Activated naive CD4-positive, alpha-beta T cell treated with anti-CD3 and anti-CD28 coated beads, Interleukin-2, amount 50 U/mL, for 72 hours (primary cell): ENCODE measurements at regions not wholly inside any gene's neighbourhood (a gene's known extent, or its start where the extent isn't known, plus 50 kb on each side); places are given as distances from the start of the nearest gene placed in this dataset.
"Not testable (repeated sequence)": the region's sequence is repeated elsewhere in the genome, so short reads cannot be mapped to it uniquely, and the experiment has no call there.

ENCODE experiments used
- ATAC-seq, 2 donors: fragments of 150-1000 bp; cut with Tn5 transposase; 2 replicates each; pipeline ENCODE4 v1.10.0; 2021; ENCODE audit warnings: mild to moderate bottlenecking in 2 of 2, moderate library complexity in 2 of 2
- DNase-seq, 2 donors: peaks; one replicate each; pipeline ENCODE4 v3.0.0; 2021 to 2022; ENCODE audit warnings: low spot score in 2 of 2
- H3K27ac Mint-ChIP-seq, 2 donors: one replicate each; pipeline ENCODE4 v1.8.0; 2022; ENCODE audit warnings: mild to moderate bottlenecking in 2 of 2, mixed read lengths in 2 of 2
- H3K36me3 Mint-ChIP-seq, 2 donors: one replicate each; pipeline ENCODE4 v1.8.0; 2022; ENCODE audit warnings: mixed read lengths in 2 of 2
- H3K9me3 Mint-ChIP-seq, 2 donors: one replicate each; pipeline ENCODE4 v1.8.0; 2022; ENCODE audit warnings: mixed read lengths in 2 of 2

DNA sequence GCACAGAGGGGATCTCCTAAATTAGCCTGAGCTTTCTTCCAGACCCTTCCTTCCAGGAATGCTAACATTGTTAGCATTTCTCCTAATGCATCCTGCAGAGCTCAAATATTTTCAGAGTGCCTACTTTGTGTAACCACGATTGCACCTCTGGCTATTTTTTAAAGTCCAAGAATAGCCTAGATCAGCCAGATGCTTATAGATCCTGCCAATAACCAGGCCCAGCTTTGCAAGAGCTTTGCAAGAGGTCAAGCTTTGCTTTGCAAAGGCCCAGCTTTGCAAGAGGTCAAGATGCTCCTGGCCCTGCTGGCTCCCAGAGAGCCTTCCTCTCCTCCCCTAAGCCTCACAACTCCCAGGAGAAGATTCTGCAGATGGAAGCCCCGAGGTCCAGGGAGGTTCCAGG is 491.9 kb downstream of the MN1 start:
- no peak for DNase-seq
- Mint-ChIP-seq H3K27ac (no peak overlapping the region), H3K9me3 (peaks cover 7 to 13% of the 10 kb centered on the region in 2 donors), H3K36me3 (peaks cover 4 to 8% of the 10 kb centered on the region in 2 donors)
- no peak for ATAC-seq

DNA sequence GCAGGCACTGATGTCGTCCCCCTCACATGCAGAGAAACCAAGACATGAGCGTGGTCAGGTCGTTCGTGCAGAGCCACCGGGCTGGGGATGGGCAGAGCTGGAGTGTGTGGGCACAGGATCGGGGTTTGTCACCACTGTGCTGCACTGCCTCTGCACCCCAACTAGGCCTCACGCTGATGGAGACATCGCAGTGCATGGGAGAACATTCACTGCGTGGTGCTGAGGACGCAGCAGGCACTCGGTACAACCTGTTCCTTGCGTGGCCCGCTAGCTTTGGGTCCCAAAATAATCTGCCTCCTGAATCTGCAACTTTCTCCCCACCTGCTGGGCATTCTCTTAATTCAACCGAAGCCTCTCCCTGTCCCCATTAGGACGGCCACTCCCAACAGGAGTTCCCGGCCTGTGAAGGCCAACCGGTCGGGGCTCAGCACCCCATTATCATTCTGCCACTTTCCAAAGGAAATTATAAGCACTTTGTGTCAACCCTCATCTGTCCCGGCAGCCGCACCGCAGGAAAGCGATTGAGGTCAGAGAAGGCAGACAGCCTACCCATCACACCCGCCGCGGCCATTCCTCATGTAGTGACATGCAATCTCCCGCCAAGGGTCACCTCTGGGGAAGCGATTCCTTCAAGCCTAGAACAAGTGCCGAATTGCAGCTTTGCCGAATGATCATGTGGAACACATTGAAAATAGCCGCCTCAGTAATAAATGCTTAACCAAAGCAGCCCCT is 490.4 kb downstream of the MN1 start:
- ATAC-seq (no peak), DNase-seq (no peak)
- H3K9me3 Mint-ChIP-seq = peaks cover 7 to 13% of the 10 kb centered on the region in 2 donors
- peaks cover 4 to 8% of the 10 kb centered on the region in 2 donors for H3K36me3 Mint-ChIP-seq
- no peak overlapping the region for H3K27ac Mint-ChIP-seq

DNA sequence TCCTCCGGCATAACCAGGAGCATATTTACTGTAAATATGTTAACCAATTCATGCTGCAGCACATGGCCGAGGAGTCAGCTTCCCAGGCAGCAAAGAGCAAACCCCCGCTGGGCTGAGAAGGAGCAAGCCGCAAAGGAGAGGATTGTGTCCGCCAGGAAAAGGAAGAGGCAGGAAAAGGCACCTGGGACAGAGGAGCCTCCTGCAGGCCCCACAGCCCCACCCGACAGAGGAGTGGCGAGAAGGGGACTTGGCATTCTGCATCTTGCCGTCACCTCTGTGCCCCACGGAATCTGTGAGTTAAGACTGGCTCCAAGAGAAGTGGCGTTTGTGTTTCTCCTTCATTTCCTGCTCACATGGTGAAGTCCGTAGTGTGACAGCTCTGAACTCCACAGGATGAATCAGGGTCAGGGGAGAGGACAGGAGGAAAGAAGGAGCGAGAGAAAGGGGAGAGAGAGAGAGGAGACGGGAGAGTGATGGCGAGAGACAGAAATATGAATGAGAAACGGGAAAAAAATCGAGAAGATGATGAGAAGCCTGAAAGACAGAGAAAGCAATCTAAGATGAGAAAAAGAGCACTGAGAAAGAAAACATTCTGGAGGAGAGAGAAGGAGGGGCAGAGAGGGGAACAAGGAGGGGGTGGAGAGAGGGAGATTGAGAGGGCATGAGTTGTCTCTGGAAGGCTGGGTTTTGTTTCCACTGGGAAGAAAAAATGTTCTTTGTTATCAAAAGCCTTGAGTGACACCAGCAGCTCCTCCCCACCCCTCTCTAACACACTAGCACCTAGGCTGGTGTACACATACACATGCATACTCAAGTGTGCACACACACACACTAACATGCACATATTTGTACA is 489.6 kb downstream of the MN1 start:
- DNase-seq (no peak), ATAC-seq (no peak)
- no peak overlapping the region for H3K27ac Mint-ChIP-seq
- peaks cover 4 to 8% of the 10 kb centered on the region in 2 donors for H3K36me3 Mint-ChIP-seq
- H3K9me3 Mint-ChIP-seq = peaks cover 7 to 13% of the 10 kb centered on the region in 2 donors

DNA sequence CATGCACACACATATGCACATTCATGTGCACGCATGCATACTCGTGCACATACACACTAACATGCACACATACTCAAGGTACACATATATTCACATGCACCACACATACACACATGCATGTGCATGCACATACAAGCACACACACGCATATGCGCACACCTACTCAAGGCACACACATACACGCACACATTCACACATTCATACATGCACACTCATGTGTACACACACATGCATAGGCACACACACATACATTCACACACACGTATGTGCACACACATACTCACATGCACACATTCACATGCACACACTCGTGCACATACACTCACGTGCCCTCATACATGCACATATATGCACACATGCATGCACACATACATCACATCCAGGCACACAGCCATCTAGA is 489.0 kb downstream of the MN1 start:
- Mint-ChIP-seq H3K36me3 (peaks cover 4 to 7% of the 10 kb centered on the region in 2 donors), H3K9me3 (peaks cover 7 to 13% of the 10 kb centered on the region in 2 donors), H3K27ac (no peak overlapping the region)
- DNase-seq = no peak
- ATAC-seq = no peak

DNA sequence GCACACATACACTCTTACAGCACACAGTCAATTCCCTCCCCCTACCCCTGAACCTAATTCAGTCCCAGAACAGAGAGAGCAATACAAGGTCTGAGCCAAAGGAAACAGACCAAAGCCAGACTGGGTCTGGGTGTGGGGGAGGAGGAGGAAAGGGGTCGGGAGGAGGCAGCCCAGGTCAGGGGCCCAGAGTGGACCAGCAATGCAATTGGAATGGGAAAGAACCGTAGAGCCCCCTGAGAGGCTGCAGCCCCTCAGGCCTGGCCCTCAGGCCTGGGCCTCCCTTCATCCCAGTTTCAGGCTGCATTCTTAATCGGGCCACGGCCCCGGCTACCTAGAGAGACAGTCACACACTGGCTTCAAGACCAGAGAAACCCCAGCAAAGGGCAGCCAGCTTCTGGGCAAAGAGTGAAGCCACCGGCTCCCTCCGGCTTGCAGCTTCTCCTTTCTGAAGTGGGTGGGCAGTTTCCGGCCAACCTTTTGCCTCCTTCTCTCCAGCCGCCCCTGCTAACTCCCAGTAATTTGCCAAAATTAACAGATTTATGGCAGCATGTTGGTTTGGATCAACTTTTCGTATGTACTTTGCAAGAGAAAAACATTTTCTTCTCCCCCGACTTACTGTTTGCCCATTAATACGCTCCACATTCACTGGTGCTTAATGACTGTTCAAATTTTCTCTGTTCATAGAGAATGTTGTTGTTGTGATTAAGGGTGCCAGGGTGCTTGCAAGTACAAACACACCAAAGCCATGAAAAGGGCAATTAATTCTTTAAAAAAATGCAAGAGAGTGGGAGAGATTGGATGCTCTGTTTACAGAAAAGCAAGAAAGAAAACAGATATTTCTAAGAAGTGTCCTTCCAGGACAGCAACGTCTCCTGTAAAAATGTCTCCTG is 488.3 kb downstream of the MN1 start:
- no peak for ATAC-seq
- H3K9me3 Mint-ChIP-seq = peaks cover 1 to 7% of the 10 kb centered on the region in 2 donors
- DNase-seq = no peak
- H3K27ac Mint-ChIP-seq = no peak overlapping the region
- peaks cover under 1 to 4% of the 10 kb centered on the region in 2 donors for H3K36me3 Mint-ChIP-seq

DNA sequence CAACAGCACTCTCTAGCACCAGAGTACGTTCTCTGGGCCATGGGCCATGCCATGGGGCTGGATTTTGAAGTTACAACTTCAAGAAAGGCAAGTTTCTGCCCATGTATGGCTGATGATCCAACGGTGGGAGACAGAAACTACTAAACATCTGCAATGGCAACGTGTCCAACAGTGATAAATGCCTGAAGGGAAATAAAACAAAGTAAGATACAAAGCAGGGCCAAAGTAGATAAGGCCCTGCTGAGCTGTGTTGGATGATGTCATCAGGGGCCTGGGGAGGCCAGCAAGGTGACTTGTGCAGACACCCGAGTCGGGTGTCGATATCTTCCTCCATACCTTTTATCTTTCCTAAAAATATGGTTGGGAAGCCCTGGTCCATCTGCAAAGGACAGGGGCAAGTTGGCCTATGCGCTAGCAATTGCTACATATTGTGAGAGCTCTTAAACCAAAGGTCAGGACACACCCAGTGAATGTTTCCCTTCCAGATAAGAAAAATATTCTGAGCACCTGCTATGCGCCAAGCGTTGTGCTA is 487.2 kb downstream of the MN1 start:
- ATAC-seq (no peak), DNase-seq (no peak)
- Mint-ChIP-seq H3K9me3 (no peaks in the 10 kb centered on the region), H3K27ac (no peak overlapping the region), H3K36me3 (no peaks in the 10 kb centered on the region)

DNA sequence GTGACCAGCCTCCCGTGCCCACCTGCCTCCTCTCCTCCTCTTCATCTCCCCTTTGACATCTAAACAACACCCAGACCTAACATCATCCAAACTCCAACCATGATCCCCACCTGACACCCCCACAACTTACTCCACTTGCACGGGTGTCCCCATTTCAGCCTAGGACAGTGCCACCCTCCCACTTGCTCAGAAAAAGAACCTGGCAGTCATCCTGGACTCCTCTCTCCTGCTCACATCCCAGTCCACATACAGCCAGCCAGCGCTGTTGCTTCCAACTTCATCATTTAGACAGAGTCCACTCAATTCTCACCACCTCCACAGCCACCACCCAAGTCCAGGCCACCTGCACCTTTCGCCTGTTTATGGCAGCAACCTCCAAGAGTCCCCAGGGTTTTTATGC is 485.7 kb downstream of the MN1 start:
- DNase-seq (no peak), ATAC-seq (no peak)
- no peaks in the 10 kb centered on the region for H3K36me3 Mint-ChIP-seq
- H3K27ac Mint-ChIP-seq = no peak overlapping the region
- H3K9me3 Mint-ChIP-seq = peaks cover 4 to 5% of the 10 kb centered on the region in 2 donors

DNA sequence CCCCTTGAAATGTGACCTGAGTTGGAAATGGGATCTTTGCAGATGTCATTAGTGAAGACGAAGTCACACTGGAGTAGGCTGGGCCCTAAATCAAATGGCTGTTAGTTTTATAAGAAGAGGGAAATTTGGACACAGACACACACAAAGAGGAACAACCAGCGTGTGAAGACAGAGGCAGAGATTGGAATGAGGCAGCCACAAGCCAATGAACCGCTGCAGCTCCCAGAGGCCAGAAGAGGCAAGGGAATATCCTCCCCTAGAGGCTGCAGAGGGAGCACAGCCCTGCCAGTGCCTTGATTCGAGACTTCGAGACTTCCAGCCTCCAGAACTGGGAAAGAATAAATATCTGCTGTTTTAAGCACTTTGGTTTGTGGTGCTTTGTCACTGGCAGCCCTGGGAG is 484.5 kb downstream of the MN1 start:
- no peak for DNase-seq
- no peak overlapping the region for H3K27ac Mint-ChIP-seq
- ATAC-seq = no peak
- peaks cover 6 to 7% of the 10 kb centered on the region in 2 donors for H3K9me3 Mint-ChIP-seq
- H3K36me3 Mint-ChIP-seq = no peaks in the 10 kb centered on the region

DNA sequence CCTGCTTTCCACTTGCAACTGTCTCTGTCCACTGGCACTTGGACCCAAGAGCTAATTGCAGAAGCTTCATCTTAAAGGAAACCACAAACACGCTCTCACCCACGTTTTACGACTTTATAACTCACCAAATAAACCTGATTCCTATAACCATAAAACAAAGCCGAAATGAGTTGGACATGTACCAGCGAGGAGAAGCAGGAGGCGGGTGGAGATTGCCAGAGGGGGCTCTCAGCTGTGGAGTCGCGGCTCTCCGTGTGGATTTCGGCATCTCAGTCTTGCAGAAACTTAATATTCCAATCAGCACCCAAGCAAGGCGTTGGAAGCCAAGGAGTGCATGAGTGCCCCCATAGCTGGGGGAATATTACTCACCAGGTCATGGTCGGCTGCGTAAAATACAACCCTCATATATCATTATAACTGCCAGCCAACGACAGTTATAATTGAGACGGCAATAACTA is 483.6 kb downstream of the MN1 start:
- Mint-ChIP-seq H3K27ac (no peak overlapping the region), H3K9me3 (peaks cover 7 to 10% of the 10 kb centered on the region in 2 donors), H3K36me3 (no peaks in the 10 kb centered on the region)
- DNase-seq = no peak
- ATAC-seq = no peak

DNA sequence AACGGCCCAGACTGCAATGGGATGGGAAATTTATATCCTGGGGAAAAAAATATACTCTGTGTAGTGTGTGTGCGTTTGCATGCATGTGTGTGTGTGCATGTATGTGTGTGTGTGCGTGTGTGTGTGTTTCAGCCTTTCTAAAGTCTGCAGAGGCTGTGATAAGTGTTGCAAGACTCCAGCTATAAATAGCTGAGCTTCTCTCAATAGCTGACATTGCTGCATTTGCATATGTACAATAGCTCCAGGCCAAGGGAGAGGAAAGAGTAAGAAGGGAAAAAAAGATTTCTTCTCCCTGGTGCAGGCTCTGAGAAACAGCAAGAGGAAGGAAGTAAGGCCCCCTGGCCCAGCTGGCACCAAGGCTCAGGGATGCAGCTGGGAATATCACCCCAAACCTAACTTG is 483.0 kb downstream of the MN1 start:
- DNase-seq = no peak
- Mint-ChIP-seq H3K36me3 (no peaks in the 10 kb centered on the region), H3K9me3 (peaks cover 7 to 10% of the 10 kb centered on the region in 2 donors), H3K27ac (no peak overlapping the region)
- no peak for ATAC-seq

DNA sequence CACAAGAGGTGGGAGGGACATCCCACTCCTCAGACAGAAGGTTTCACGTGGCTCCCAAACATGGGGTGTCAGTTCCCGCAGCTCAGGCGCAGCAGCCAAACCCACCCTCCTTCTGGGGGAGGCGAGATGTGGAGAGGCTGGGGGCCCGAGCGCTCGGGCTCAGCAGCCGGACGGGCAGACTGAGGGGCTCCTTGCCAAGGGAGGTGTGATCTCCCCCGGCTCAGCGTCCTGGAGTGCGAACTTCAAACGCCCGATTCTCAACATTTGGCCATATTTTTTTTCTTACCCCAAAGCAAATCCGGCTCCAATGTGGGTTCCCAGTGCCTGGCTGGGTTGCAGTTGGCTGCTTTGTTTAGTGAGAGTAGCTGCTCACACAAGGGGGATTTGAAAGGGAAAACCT is 477.9 kb downstream of the MN1 start:
- ATAC-seq = no peak
- DNase-seq = no peak
- H3K27ac Mint-ChIP-seq = no peak overlapping the region
- peaks cover 10 to 19% of the 10 kb centered on the region in 2 donors for H3K9me3 Mint-ChIP-seq
- H3K36me3 Mint-ChIP-seq = no peaks in the 10 kb centered on the region

DNA sequence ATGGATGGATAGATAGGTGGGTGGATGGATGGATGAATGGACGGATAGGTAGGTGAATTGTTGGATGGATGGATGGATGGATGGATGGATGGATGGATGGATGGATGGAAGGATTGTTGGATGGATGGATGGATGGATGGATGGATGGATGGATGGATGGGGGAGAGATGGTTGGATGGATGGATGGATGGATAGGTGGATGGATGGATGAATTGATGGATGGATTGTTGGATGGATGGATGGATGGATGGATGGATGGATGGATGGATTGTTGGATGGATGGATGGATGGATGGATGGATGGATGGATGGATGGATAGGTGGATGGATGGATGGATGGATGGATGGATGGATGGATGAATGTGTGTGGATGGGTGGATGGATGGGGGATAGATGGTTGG is 476.6 kb downstream of the MN1 start:
- peaks cover 10 to 19% of the 10 kb centered on the region in 2 donors for H3K9me3 Mint-ChIP-seq
- DNase-seq, H3K36me3 Mint-ChIP-seq, ATAC-seq, H3K27ac Mint-ChIP-seq: not testable (repeated sequence)

DNA sequence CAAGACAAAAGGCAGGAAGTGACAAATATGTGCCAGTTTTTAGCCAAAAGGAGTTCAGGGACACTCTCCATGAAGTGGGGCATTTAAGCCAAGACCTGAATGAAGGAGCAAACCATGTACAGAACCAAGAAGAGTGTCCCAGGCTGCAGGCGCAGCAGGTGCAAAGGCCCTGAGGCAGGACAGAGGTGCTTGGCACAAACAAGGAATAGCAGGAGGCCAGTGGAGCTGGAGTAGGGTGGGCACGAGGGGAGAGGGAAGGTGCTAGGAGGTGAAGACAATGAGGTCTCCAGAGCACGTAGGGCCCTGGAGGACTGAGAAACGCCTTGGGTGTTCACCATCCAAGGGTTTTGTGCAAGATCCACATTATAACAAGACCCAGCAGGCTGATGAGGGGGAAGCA is 474.1 kb downstream of the MN1 start:
- Mint-ChIP-seq H3K36me3 (no peaks in the 10 kb centered on the region), H3K9me3 (peaks cover 3 to 9% of the 10 kb centered on the region in 2 donors), H3K27ac (peak overlapping the region in 1 of 2 donors; percentile 9)
- DNase-seq = no peak
- ATAC-seq = no peak

DNA sequence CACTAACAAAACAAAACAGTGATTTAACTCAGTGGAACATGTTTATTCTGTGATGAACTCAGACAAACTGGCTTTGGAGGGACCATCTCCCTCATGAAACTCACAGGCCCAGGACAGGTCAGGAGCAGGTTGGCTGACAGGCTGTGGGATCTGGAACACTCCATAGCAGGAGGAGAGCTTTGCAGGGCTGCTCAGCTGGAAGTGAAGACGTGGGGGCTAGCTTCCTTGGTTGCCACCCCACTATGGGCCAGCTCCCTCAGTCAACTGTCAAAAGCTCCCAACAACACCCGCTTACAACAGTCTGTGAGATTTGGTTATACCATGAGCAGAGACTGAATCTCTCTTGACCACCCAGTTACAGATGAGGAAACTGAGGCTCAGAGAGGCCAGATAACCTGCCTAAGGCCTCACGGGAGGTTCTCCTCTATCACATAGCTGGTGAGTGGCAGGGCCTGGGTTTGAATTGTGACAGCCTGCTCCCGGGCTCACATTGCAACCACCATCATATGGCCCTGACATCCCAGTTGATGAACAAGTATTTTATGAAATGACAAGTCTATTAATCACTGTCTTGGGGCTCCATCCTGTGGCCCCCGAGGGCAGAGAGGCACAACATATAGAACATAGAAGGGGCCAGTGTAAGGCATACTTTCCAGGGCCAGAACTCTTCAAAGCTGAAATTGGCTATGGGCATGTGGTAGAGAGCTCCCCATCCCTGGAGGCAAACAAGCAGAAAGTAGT is 473.4 kb downstream of the MN1 start:
- Mint-ChIP-seq H3K27ac (no peak overlapping the region), H3K9me3 (peaks cover 3 to 9% of the 10 kb centered on the region in 2 donors), H3K36me3 (no peaks in the 10 kb centered on the region)
- no peak for ATAC-seq
- DNase-seq = no peak

DNA sequence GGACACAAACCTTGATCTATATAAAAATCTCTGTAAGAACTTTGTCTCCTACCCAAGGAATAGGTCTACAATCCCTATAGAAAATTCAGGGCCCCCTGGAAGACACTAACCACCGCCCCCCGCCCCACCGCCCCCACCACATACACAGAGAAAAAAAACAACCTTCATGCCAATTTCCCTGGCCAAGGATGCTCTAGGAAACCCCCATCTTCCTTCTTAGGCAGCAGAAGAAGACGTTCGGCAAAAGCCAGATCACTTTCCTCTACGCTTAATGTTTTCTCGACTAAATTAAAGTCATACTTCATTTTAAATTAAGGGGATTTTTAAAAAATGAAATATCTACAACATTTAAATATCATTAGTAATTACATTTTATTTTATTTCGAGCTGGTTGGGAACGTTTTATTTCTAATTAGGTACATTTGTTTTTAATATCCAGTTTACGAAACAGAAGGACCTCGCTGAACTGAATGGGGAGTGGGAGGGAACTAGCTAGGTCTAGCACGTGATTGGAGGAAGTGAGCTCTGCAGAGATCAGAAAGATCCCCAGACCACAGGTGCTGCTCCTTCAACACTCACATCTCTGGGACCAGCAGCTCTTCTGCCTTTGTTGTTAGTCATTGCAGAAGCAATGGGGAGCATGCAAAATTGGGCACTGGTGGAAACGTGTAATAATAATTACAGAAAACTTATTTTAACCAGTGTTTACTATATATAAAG is 472.3 kb downstream of the MN1 start:
- peak in 1 of 2 donors; percentile 48 for ATAC-seq
- no peak for DNase-seq
- peaks cover 3 to 5% of the 10 kb centered on the region in 2 donors for H3K9me3 Mint-ChIP-seq
- no peaks in the 10 kb centered on the region for H3K36me3 Mint-ChIP-seq
- H3K27ac Mint-ChIP-seq = no peak overlapping the region
